Glutamatergic neuron (in vitro differentiated cells): ENCODE measurements at regions not wholly inside any gene's neighbourhood (a gene's known extent, or its start where the extent isn't known, plus 50 kb on each side); places are given as distances from the start of the nearest gene placed in this dataset.
"Not testable (repeated sequence)": the region's sequence is repeated elsewhere in the genome, so short reads cannot be mapped to it uniquely, and the experiment has no call there.

Source experiments
- DNase-seq: peaks from one replicate; pipeline ENCODE4 v3.0.0; 2022
- H3K27ac Mint-ChIP-seq: one replicate; pipeline ENCODE4 v1.8.0; 2020; ENCODE audit warnings: mild to moderate bottlenecking, mixed read lengths, inconsistent platforms; ENCODE audit not compliant: unreplicated experiment
- H3K27me3 Mint-ChIP-seq: one replicate; pipeline ENCODE4 v1.8.0; 2020; ENCODE audit warnings: mild to moderate bottlenecking, moderate library complexity, mixed read lengths, inconsistent platforms; ENCODE audit not compliant: unreplicated experiment
- H3K36me3 Mint-ChIP-seq: one replicate; pipeline ENCODE4 v1.8.0; 2020; ENCODE audit warnings: mild to moderate bottlenecking, mixed read lengths, inconsistent platforms; ENCODE audit not compliant: unreplicated experiment
- H3K4me1 Mint-ChIP-seq: one replicate; pipeline ENCODE4 v1.8.0; 2020; ENCODE audit warnings: mild to moderate bottlenecking, low read depth, mixed read lengths, inconsistent platforms; ENCODE audit not compliant: unreplicated experiment
- H3K4me3 Mint-ChIP-seq: one replicate; pipeline ENCODE4 v1.8.0; 2020; ENCODE audit warnings: mild to moderate bottlenecking, mixed read lengths, inconsistent platforms; ENCODE audit not compliant: unreplicated experiment
- H3K9me3 Mint-ChIP-seq: one replicate; pipeline ENCODE4 v1.8.0; 2020; ENCODE audit warnings: mild to moderate bottlenecking, moderate library complexity, mixed read lengths, inconsistent platforms; ENCODE audit not compliant: unreplicated experiment

- H3K4me3 Mint-ChIP-seq, H3K27me3 Mint-ChIP-seq, DNase-seq, H3K9me3 Mint-ChIP-seq, H3K4me1 Mint-ChIP-seq, H3K27ac Mint-ChIP-seq, H3K36me3 Mint-ChIP-seq: not testable (repeated sequence)
These were observed 154.9 kb upstream of the ZNF469 start for GRCh38 chr16:88227722-88228482.

GRCh38 chr16:88228751-88229150 lies 154.0 kb upstream of the ZNF469 start:
- H3K27me3 Mint-ChIP-seq, H3K9me3 Mint-ChIP-seq, H3K27ac Mint-ChIP-seq, DNase-seq, H3K36me3 Mint-ChIP-seq, H3K4me1 Mint-ChIP-seq, H3K4me3 Mint-ChIP-seq: not testable (repeated sequence)

- H3K9me3 Mint-ChIP-seq, DNase-seq, H3K4me3 Mint-ChIP-seq, H3K36me3 Mint-ChIP-seq, H3K27me3 Mint-ChIP-seq, H3K27ac Mint-ChIP-seq, H3K4me1 Mint-ChIP-seq: not testable (repeated sequence)
These were observed 153.0 kb upstream of the ZNF469 start for GRCh38 chr16:88229710-88230109.

- not testable (repeated sequence) for H3K4me1 Mint-ChIP-seq, H3K4me3 Mint-ChIP-seq, H3K27ac Mint-ChIP-seq, H3K36me3 Mint-ChIP-seq, H3K27me3 Mint-ChIP-seq, H3K9me3 Mint-ChIP-seq, DNase-seq
These were observed 152.3 kb upstream of the ZNF469 start for GRCh38 chr16:88230276-88230966.

GRCh38 chr16:88230967-88231615 lies 151.7 kb upstream of the ZNF469 start:
- not testable (repeated sequence) for H3K9me3 Mint-ChIP-seq, H3K27me3 Mint-ChIP-seq, H3K4me1 Mint-ChIP-seq, H3K36me3 Mint-ChIP-seq, H3K27ac Mint-ChIP-seq, DNase-seq, H3K4me3 Mint-ChIP-seq

GRCh38 chr16:88231839-88232238 lies 150.9 kb upstream of the ZNF469 start:
- not testable (repeated sequence) for H3K36me3 Mint-ChIP-seq, H3K27me3 Mint-ChIP-seq, DNase-seq, H3K27ac Mint-ChIP-seq, H3K4me1 Mint-ChIP-seq, H3K4me3 Mint-ChIP-seq, H3K9me3 Mint-ChIP-seq

GRCh38 chr16:88232401-88233258 lies 150.1 kb upstream of the ZNF469 start:
- DNase-seq, H3K27me3 Mint-ChIP-seq, H3K27ac Mint-ChIP-seq, H3K9me3 Mint-ChIP-seq, H3K36me3 Mint-ChIP-seq, H3K4me1 Mint-ChIP-seq, H3K4me3 Mint-ChIP-seq: not testable (repeated sequence)

GRCh38 chr16:88233621-88234420 lies 148.9 kb upstream of the ZNF469 start:
- not testable (repeated sequence) for H3K27me3 Mint-ChIP-seq, H3K9me3 Mint-ChIP-seq, H3K4me3 Mint-ChIP-seq, DNase-seq, H3K4me1 Mint-ChIP-seq, H3K27ac Mint-ChIP-seq, H3K36me3 Mint-ChIP-seq

- H3K9me3 Mint-ChIP-seq, DNase-seq, H3K4me3 Mint-ChIP-seq, H3K27me3 Mint-ChIP-seq, H3K36me3 Mint-ChIP-seq, H3K27ac Mint-ChIP-seq, H3K4me1 Mint-ChIP-seq: not testable (repeated sequence)
These were observed 148.1 kb upstream of the ZNF469 start for GRCh38 chr16:88234421-88235271.

GRCh38 chr16:88235691-88236090 lies 147.1 kb upstream of the ZNF469 start:
- not testable (repeated sequence) for DNase-seq, H3K9me3 Mint-ChIP-seq, H3K4me1 Mint-ChIP-seq, H3K27me3 Mint-ChIP-seq, H3K27ac Mint-ChIP-seq, H3K4me3 Mint-ChIP-seq, H3K36me3 Mint-ChIP-seq
